CD1c-positive myeloid dendritic cell (primary cell): ENCODE measurements at regions not wholly inside any gene's neighbourhood (a gene's known extent, or its start where the extent isn't known, plus 50 kb on each side); places are given as distances from the start of the nearest gene placed in this dataset.

Experiments used
- DNase-seq: peaks from one replicate; pipeline ENCODE4 v3.0.0-alpha.2; 2016; ENCODE audit errors: extremely low spot score

GRCh38 chr12:115507560-115507889 lies 770.0 kb downstream of the MED13L start:
- DNase-seq: no peak

GRCh38 chr12:115506822-115507559 lies 770.5 kb downstream of the MED13L start:
- DNase-seq: no peak

GRCh38 chr12:115504306-115505290 lies 772.9 kb downstream of the MED13L start:
- DNase-seq: no peak

- peak; percentile 42 for DNase-seq
Observed at GRCh38 chr12:115500872-115501271, 776.6 kb downstream of the MED13L start.

- DNase-seq: no peak
Observed at GRCh38 chr12:115495300-115495699, 782.2 kb downstream of the MED13L start.

- no peak for DNase-seq
Observed at GRCh38 chr12:115492553-115492952, 784.9 kb downstream of the MED13L start.

GRCh38 chr12:115491511-115492250 lies 785.8 kb downstream of the MED13L start:
- DNase-seq: no peak

- DNase-seq: no peak
Observed at GRCh38 chr12:115489253-115489652, 788.2 kb downstream of the MED13L start.

- no peak for DNase-seq
Observed at GRCh38 chr12:115485967-115486366, 791.5 kb downstream of the MED13L start.

- no peak for DNase-seq
Observed at GRCh38 chr12:115485503-115485902, 792.0 kb downstream of the MED13L start.

- no peak for DNase-seq
Observed at GRCh38 chr12:115482943-115483342, 794.5 kb downstream of the MED13L start.

- no peak for DNase-seq
Observed at GRCh38 chr12:115481141-115481540, 796.4 kb downstream of the MED13L start.

- no peak for DNase-seq
Observed at GRCh38 chr12:115478505-115478904, 794.5 kb upstream of the TBX3 start.

- DNase-seq: no peak
Observed at GRCh38 chr12:115474539-115475353, 790.8 kb upstream of the TBX3 start.

- DNase-seq: no peak
Observed at GRCh38 chr12:115473257-115473956, 789.4 kb upstream of the TBX3 start.

- DNase-seq: no peak
Observed at GRCh38 chr12:115472852-115473251, 788.9 kb upstream of the TBX3 start.

GRCh38 chr12:115470977-115471376 lies 787.0 kb upstream of the TBX3 start:
- no peak for DNase-seq

GRCh38 chr12:115470526-115470925 lies 786.6 kb upstream of the TBX3 start:
- DNase-seq: no peak

- DNase-seq: no peak
Observed at GRCh38 chr12:115468087-115468510, 784.1 kb upstream of the TBX3 start.

- no peak for DNase-seq
Observed at GRCh38 chr12:115467531-115467930, 783.6 kb upstream of the TBX3 start.

GRCh38 chr12:115466076-115466475 lies 782.1 kb upstream of the TBX3 start:
- DNase-seq: no peak
